H1 (cell line): ENCODE measurements at regions not wholly inside any gene's neighbourhood (a gene's known extent, or its start where the extent isn't known, plus 50 kb on each side); places are given as distances from the start of the nearest gene placed in this dataset.

Experiments
- BRCA1 ChIP-seq: IDR thresholded peaks from 2 replicates; pipeline ENCODE4 v1.6.1; 2012; ENCODE audit warnings: low read depth, low read length, improper control_type of control experiment
- CHD2 ChIP-seq: IDR thresholded peaks from 2 replicates; pipeline ENCODE4 v1.6.1; 2012; ENCODE audit warnings: low read length, improper control_type of control experiment
- MAFK ChIP-seq: IDR thresholded peaks from 2 replicates; pipeline ENCODE4 v1.6.1; 2012; ENCODE audit warnings: low read depth, mild to moderate bottlenecking, improper control_type of control experiment, low read length
- MAX ChIP-seq: IDR thresholded peaks from 2 replicates; pipeline ENCODE4 v1.6.1; 2012; ENCODE audit warnings: inconsistent platforms
- TBP ChIP-seq: IDR thresholded peaks from 2 replicates; pipeline ENCODE4 v1.6.1; 2011; ENCODE audit warnings: low read depth, low read length, improper control_type of control experiment

- TF ChIP-seq CHD2 (no peak), MAFK (no peak), MAX (no peak), BRCA1 (no peak), TBP (no peak)
Measured at GRCh38 chr4:123083646-123084045, 161.2 kb upstream of the NUDT6 start (continued).
